Body of pancreas (tissue), 4 donors: ENCODE measurements at regions not wholly inside any gene's neighbourhood (a gene's known extent, or its start where the extent isn't known, plus 50 kb on each side); places are given as distances from the start of the nearest gene placed in this dataset.

ENCODE experiments used
- ATAC-seq: fragments of 150-250 bp; one replicate; pipeline ENCODE4 v1.9.1; 2016
- DNase-seq, 4 donors: peaks; one replicate each; pipeline ENCODE4 v3.0.0-alpha.2; 2019
- H3K27ac ChIP-seq, 4 donors: fragments of 200-600 bp; sonication (generic); 1 replicate in 3 of 4; 2 replicates in 1 of 4; pipeline versions ENCODE4 v1.5.1 to v1.6.1; 2016 to 2019; ENCODE audit warnings: mild to moderate bottlenecking in 1 of 4, mixed read lengths in 1 of 4, moderate library complexity in 1 of 4
- H3K27me3 ChIP-seq, 2 donors: fragments of 200-600 bp; sonication (generic); one replicate each; pipeline ENCODE4 v1.6.0; 2016; ENCODE audit warnings: mild to moderate bottlenecking in 1 of 2
- H3K36me3 ChIP-seq, 2 donors: fragments of 200-600 bp; sonication (generic); replicated peaks in 1 of 2; 2 replicates each; pipeline ENCODE4 v1.5.1; 2016; ENCODE audit warnings: low read depth in 2 of 2; ENCODE audit not compliant: insufficient read depth in 1 of 2
- H3K4me1 ChIP-seq: fragments of 200-600 bp; sonication (generic); one replicate; pipeline ENCODE4 v1.6.0; 2016
- H3K4me3 ChIP-seq, 2 donors: fragments of 200-600 bp; sonication (generic); 1 replicate in 1 of 2; 2 replicates in 1 of 2; pipeline ENCODE4 v1.5.1; 2016 to 2019
- H3K9me3 ChIP-seq, 3 donors: fragments of 200-600 bp; sonication (generic); 1 replicate in 2 of 3; 2 replicates in 1 of 3; pipeline ENCODE4 v1.5.1; 2016
- POLR2A ChIP-seq, 3 donors: fragments of 450-650 bp; IDR thresholded peaks; one replicate each; pipeline ENCODE4 v1.6.1; 2016; ENCODE audit warnings: antibody characterized with exemption in 3 of 3, mild to moderate bottlenecking in 2 of 3
- WGBS, 2 donors: methylation state at CpG; one replicate each; pipeline ENCODE4 v1.1.5; 2017; 5-methylcytosine and 5-hydroxymethylcytosine counted together
- intact Hi-C: fragments of 100-400 bp; cut with DNase I; formaldehyde crosslinking; loops from one replicate; pipeline ENCODE4 v1.15.1; 2023
- TF ChIP-seq, protein P1 (sequence below), 7 experiments: fragments of 450-650 bp in 4 of 7; fragments of 200-600 bp in 3 of 7; sonication (generic) in 3 of 7; IDR thresholded peaks; one replicate each; pipeline ENCODE4 v1.5.1; 2016 to 2019; ENCODE audit warnings: antibody characterized with exemption in 7 of 7

GRCh38 chr13:89628567-89628966 lies 1718.9 kb upstream of the MIR17HG start:
- ATAC-seq (no peak), DNase-seq (no peak)
- H3K9me3 ChIP-seq, result no peaks in the 10 kb centered on the region
- H3K27ac ChIP-seq, result no peak overlapping the region
- no peak overlapping the region for H3K4me3 ChIP-seq
- TF ChIP-seq, protein P1, sequence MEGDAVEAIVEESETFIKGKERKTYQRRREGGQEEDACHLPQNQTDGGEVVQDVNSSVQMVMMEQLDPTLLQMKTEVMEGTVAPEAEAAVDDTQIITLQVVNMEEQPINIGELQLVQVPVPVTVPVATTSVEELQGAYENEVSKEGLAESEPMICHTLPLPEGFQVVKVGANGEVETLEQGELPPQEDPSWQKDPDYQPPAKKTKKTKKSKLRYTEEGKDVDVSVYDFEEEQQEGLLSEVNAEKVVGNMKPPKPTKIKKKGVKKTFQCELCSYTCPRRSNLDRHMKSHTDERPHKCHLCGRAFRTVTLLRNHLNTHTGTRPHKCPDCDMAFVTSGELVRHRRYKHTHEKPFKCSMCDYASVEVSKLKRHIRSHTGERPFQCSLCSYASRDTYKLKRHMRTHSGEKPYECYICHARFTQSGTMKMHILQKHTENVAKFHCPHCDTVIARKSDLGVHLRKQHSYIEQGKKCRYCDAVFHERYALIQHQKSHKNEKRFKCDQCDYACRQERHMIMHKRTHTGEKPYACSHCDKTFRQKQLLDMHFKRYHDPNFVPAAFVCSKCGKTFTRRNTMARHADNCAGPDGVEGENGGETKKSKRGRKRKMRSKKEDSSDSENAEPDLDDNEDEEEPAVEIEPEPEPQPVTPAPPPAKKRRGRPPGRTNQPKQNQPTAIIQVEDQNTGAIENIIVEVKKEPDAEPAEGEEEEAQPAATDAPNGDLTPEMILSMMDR (IDR thresholded peaks at IDR 0.05), result no peak
- no peak for TF ChIP-seq POLR2A (IDR thresholded peaks at IDR 0.05)
- no peaks in the 10 kb centered on the region for H3K27me3 ChIP-seq
- WGBS, 2 donors, result 69 to 75% methylated on average over 5 of the region's 5 CpGs
- no peaks in the 10 kb centered on the region for H3K36me3 ChIP-seq
- intact Hi-C loops, result no loop called here
- H3K4me1 ChIP-seq, result no peaks in the 10 kb centered on the region

DNA sequence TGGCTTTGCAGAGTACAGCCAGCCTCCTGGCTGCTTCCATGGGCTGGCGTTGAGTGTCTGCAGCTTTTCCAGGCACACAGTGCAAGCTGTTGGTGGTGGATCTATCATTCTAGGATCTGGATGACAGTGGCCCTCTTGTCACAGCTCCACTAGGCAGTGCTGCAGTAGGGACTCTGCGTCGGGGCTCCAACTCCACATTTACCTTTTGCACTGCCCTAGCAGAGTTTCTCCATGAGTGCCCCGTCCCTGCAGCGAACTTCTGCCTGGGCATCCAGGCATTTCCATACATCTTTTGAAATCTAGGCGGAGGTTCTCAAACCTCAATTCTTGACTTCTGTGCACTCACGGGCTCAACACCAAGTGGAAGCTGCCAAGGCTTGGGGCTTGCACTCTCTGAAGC lies 1697.3 kb upstream of the MIR17HG start:
- ATAC-seq (no peak), DNase-seq (no peak)
- Histone ChIP-seq H3K27ac (no peak overlapping the region), H3K36me3 (no peaks in the 10 kb centered on the region), H3K27me3 (no peaks in the 10 kb centered on the region), H3K4me1 (no peaks in the 10 kb centered on the region), H3K9me3 (no peaks in the 10 kb centered on the region), H3K4me3 (no peak overlapping the region)
- TF ChIP-seq, protein P1 (IDR thresholded peaks at IDR 0.05), result no peak
- TF ChIP-seq POLR2A (IDR thresholded peaks at IDR 0.05), result no peak
- intact Hi-C loops, result no loop called here
- 76 to 87% methylated on average over 7 of the region's 7 CpGs for WGBS, 2 donors

DNA sequence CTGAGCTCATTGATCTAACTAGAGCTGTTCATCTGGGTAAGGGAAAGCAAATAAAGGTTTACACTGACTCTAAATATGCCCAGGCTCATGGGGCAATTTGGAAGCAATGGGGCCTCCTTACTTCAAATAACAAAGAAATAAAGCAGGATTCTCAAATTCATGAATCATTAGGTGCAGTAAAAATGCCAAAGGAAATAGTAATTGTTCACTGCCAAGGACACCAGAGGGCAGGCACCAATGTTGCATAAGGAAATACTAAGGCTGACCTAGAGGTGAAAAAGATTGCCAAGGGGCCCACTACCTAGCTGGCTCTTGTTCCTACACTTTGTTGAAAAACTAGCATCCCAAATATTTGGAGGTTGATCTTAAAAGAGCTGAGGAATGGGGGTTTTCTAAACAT lies 1686.7 kb upstream of the MIR17HG start:
- TF ChIP-seq POLR2A (IDR thresholded peaks at IDR 0.05), result no peak
- TF ChIP-seq, protein P1 (IDR thresholded peaks at IDR 0.05), result no peak
- intact Hi-C loops, result no loop called here
- Histone ChIP-seq H3K27me3 (no peaks in the 10 kb centered on the region), H3K36me3 (no peaks in the 10 kb centered on the region), H3K4me3 (no peak overlapping the region), H3K9me3 (no peaks in the 10 kb centered on the region), H3K4me1 (no peaks in the 10 kb centered on the region), H3K27ac (no peak overlapping the region)
- DNase-seq, result no peak
- ATAC-seq, result no peak

GRCh38 chr13:89673789-89674311 lies 1673.6 kb upstream of the MIR17HG start:
- DNase-seq (no peak), ATAC-seq (no peak)
- no peak overlapping the region for H3K27ac ChIP-seq
- H3K4me3 ChIP-seq, result no peak overlapping the region
- H3K4me1 ChIP-seq, result no peaks in the 10 kb centered on the region
- TF ChIP-seq POLR2A (IDR thresholded peaks at IDR 0.05), result no peak
- TF ChIP-seq, protein P1 (IDR thresholded peaks at IDR 0.05), result no peak
- WGBS, 2 donors, result 62 to 63% methylated on average over 3 of the region's 3 CpGs
- H3K9me3 ChIP-seq, result no peaks in the 10 kb centered on the region
- H3K27me3 ChIP-seq, result no peaks in the 10 kb centered on the region
- no peaks in the 10 kb centered on the region for H3K36me3 ChIP-seq
- intact Hi-C loops, result no loop called here

DNA sequence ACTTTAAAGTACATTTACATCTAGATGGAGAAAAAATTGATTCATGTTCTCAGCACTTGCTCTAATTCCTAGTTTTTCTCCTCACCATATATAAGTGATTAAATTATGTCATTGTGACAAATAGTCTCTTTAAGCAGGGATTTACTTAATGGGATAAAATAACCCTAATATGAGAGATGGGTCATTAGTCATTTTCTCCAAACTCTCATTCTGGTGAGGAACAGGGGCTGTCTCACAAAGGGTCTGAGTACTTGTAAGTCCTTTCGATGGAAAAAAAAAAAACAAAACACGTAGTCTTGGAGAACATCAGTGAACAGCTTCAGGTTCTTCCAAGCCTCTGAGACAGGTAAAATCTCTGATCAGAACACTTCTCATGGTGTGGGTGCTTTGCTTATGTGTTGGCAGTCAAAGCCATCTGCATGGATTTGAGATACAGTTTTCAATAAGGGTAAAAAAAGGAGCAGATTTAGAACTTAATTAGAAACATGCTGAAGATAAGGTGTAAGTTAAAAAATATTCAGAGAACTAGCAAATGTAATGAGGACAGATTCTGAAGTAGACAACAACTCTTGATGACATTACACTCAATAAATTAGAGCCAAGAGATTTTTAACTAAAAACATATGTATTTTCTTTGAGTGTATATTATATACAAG lies 1668.9 kb upstream of the MIR17HG start:
- H3K9me3 ChIP-seq, result peaks cover 0 to 3% (median 0%) of the 10 kb centered on the region in 3 donors
- 63 to 72% methylated on average over 2 of the region's 2 CpGs for WGBS, 2 donors
- intact Hi-C loops, result no loop called here

More for the DNA sequence above, 1668.9 kb upstream of the MIR17HG start:
- TF ChIP-seq, protein P1 (IDR thresholded peaks at IDR 0.05), result no peak
- no peak for TF ChIP-seq POLR2A (IDR thresholded peaks at IDR 0.05)
- DNase-seq (no peak), ATAC-seq (no peak)
- Histone ChIP-seq H3K36me3 (no peaks in the 10 kb centered on the region), H3K27ac (no peak overlapping the region), H3K4me1 (no peaks in the 10 kb centered on the region), H3K4me3 (no peak overlapping the region), H3K27me3 (no peaks in the 10 kb centered on the region)
